ENCODE measurements at regions not wholly inside any gene's neighbourhood (a gene's known extent, or its start where the extent isn't known, plus 50 kb on each side); places are given as distances from the start of the nearest gene placed in this dataset.

GRCh38 chr7:68185631-68186456 lies 1189.2 kb downstream of the TYW1 start:
- Histone ChIP-seq H3K9me3 (ENCODE audit: control insufficient read depth in 4 of 4, low read length in 3 of 4) (no peaks in the 10 kb centered on the region), H3K4me3 (ENCODE audit: low read depth in 1 of 3, low read length in 3 of 3) (no peak overlapping the region), H3K27me3 (ENCODE audit: control insufficient read depth in 4 of 4, insufficient read depth in 4 of 4, low read length in 3 of 4) (no peaks in the 10 kb centered on the region), H3K36me3 (ENCODE audit: control insufficient read depth in 4 of 4, insufficient read depth in 3 of 4, low read depth in 1 of 4, low read length in 3 of 4) (no peaks in the 10 kb centered on the region), H3K9ac (ENCODE audit: low read depth in 1 of 2, low read length in 2 of 2) (no peak overlapping the region), H3K27ac (ENCODE audit: low read depth in 1 of 2, low read length in 2 of 2) (no peak overlapping the region), H3K4me1 (ENCODE audit: control insufficient read depth in 4 of 4, insufficient read depth in 4 of 4, low read length in 3 of 4) (no peaks in the 10 kb centered on the region)
- TF ChIP-seq RXRA (IDR thresholded peaks at IDR 0.05) (no peak), REST (IDR thresholded peaks at IDR 0.05) (no peak), RAD21 (IDR thresholded peaks at IDR 0.05) (no peak), GABPA (IDR thresholded peaks at IDR 0.05 in 1 of 2, conservative IDR thresholded peaks at IDR 0.05 in 1 of 2) (no peak), FOXA1 (IDR thresholded peaks at IDR 0.05) (no peak), FOXA2 (IDR thresholded peaks at IDR 0.05) (no peak)
- TF ChIP-seq, protein P1, sequence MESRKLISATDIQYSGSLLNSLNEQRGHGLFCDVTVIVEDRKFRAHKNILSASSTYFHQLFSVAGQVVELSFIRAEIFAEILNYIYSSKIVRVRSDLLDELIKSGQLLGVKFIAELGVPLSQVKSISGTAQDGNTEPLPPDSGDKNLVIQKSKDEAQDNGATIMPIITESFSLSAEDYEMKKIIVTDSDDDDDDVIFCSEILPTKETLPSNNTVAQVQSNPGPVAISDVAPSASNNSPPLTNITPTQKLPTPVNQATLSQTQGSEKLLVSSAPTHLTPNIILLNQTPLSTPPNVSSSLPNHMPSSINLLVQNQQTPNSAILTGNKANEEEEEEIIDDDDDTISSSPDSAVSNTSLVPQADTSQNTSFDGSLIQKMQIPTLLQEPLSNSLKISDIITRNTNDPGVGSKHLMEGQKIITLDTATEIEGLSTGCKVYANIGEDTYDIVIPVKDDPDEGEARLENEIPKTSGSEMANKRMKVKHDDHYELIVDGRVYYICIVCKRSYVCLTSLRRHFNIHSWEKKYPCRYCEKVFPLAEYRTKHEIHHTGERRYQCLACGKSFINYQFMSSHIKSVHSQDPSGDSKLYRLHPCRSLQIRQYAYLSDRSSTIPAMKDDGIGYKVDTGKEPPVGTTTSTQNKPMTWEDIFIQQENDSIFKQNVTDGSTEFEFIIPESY (IDR thresholded peaks at IDR 0.05): no peak
- TF ChIP-seq, protein P2, sequence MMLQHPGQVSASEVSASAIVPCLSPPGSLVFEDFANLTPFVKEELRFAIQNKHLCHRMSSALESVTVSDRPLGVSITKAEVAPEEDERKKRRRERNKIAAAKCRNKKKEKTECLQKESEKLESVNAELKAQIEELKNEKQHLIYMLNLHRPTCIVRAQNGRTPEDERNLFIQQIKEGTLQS (IDR thresholded peaks at IDR 0.05): no peak
- DNase-seq (ENCODE audit: low spot score): no peak
- 78% methylated on average over 16 of the region's 16 CpGs for WGBS

GRCh38 chr7:68187532-68187931 lies 1190.9 kb downstream of the TYW1 start:
- WGBS: 83% methylated on average over 7 of the region's 7 CpGs
- H3K9ac ChIP-seq (ENCODE audit: low read depth in 1 of 2, low read length in 2 of 2): no peak overlapping the region

More at GRCh38 chr7:68187532-68187931, 1190.9 kb downstream of the TYW1 start:
- Histone ChIP-seq H3K9me3 (ENCODE audit: control insufficient read depth in 4 of 4, low read length in 3 of 4) (no peaks in the 10 kb centered on the region), H3K27me3 (ENCODE audit: control insufficient read depth in 4 of 4, insufficient read depth in 4 of 4, low read length in 3 of 4) (no peaks in the 10 kb centered on the region), H3K36me3 (ENCODE audit: control insufficient read depth in 4 of 4, insufficient read depth in 3 of 4, low read depth in 1 of 4, low read length in 3 of 4) (no peaks in the 10 kb centered on the region), H3K4me3 (ENCODE audit: low read depth in 1 of 3, low read length in 3 of 3) (no peak overlapping the region), H3K4me1 (ENCODE audit: control insufficient read depth in 4 of 4, insufficient read depth in 4 of 4, low read length in 3 of 4) (no peaks in the 10 kb centered on the region), H3K27ac (ENCODE audit: low read depth in 1 of 2, low read length in 2 of 2) (no peak overlapping the region)
- no peak for DNase-seq (ENCODE audit: low spot score)
- TF ChIP-seq RAD21 (IDR thresholded peaks at IDR 0.05): no peak
- no peak for TF ChIP-seq YY1 (IDR thresholded peaks at IDR 0.05)
- no peak for TF ChIP-seq HNF4A (conservative IDR thresholded peaks at IDR 0.05)
- TF ChIP-seq NR2F2 (IDR thresholded peaks at IDR 0.05): no peak
- TF ChIP-seq EGR1 (IDR thresholded peaks at IDR 0.05; ENCODE audit: low read depth in 2 of 2): no peak
- TF ChIP-seq, protein P2 (IDR thresholded peaks at IDR 0.05): no peak
- no peak for TF ChIP-seq GABPA (IDR thresholded peaks at IDR 0.05 in 1 of 2, conservative IDR thresholded peaks at IDR 0.05 in 1 of 2)
